ENCODE measurements at regions not wholly inside any gene's neighbourhood (a gene's known extent, or its start where the extent isn't known, plus 50 kb on each side); places are given as distances from the start of the nearest gene placed in this dataset.

DNA sequence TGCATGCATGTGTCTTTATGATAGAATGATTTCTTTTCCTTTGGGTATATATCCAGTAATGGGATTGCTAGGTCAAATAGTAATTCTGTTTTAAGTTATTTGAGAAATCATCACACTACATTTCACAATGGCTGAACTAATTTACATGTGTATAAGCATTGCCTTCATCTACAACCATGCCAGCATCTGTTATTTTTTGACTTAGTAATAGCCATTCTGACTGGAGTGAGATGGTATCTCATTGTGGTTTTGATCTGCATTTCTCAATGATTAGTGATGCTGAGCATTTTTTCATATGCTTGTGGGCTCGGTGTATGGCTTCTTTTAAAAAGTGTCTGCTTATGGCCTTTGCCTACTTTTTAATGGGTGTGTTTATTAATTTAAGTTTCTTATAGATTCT lies 102.3 kb upstream of the CCDC112 start:
- TF ChIP-seq, protein P1, sequence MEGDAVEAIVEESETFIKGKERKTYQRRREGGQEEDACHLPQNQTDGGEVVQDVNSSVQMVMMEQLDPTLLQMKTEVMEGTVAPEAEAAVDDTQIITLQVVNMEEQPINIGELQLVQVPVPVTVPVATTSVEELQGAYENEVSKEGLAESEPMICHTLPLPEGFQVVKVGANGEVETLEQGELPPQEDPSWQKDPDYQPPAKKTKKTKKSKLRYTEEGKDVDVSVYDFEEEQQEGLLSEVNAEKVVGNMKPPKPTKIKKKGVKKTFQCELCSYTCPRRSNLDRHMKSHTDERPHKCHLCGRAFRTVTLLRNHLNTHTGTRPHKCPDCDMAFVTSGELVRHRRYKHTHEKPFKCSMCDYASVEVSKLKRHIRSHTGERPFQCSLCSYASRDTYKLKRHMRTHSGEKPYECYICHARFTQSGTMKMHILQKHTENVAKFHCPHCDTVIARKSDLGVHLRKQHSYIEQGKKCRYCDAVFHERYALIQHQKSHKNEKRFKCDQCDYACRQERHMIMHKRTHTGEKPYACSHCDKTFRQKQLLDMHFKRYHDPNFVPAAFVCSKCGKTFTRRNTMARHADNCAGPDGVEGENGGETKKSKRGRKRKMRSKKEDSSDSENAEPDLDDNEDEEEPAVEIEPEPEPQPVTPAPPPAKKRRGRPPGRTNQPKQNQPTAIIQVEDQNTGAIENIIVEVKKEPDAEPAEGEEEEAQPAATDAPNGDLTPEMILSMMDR (IDR thresholded peaks at IDR 0.05), result no peak
- TF ChIP-seq EP300 (IDR thresholded peaks at IDR 0.05) (no peak), POLR2A (IDR thresholded peaks at IDR 0.05; ENCODE audit: low read depth) (no peak), POLR2AphosphoS5 (IDR thresholded peaks at IDR 0.05) (no peak)
